Fibroblast of lung (primary cell): ENCODE measurements at regions not wholly inside any gene's neighbourhood (a gene's known extent, or its start where the extent isn't known, plus 50 kb on each side); places are given as distances from the start of the nearest gene placed in this dataset.

Experiments used
- DNase-seq, 2 donors: peaks; one replicate each; pipeline versions ENCODE4 v3.0.0 to v3.0.0-alpha.2; 2010; ENCODE audit warnings: low read depth in 2 of 2
- H2AFZ ChIP-seq: 2 replicates; pipeline ENCODE4 v1.5.1; 2012; ENCODE audit warnings: low read length, control low read depth, inconsistent platforms
- H3K27ac ChIP-seq: 2 replicates; pipeline ENCODE4 v1.5.1; 2011; ENCODE audit warnings: low read length, control low read depth; ENCODE audit not compliant: insufficient read depth
- H3K27me3 ChIP-seq: 2 replicates; pipeline ENCODE4 v1.5.1; 2011; ENCODE audit warnings: mild to moderate bottlenecking, low read length; ENCODE audit not compliant: control insufficient read depth, insufficient read depth
- H3K36me3 ChIP-seq: 2 replicates; pipeline ENCODE4 v1.5.1; 2011; ENCODE audit warnings: low read length; ENCODE audit not compliant: control insufficient read depth, insufficient read depth
- H3K4me1 ChIP-seq: 2 replicates; pipeline ENCODE4 v1.5.1; 2011; ENCODE audit warnings: low read length; ENCODE audit not compliant: control insufficient read depth, insufficient read depth; ENCODE audit errors: extremely low read depth
- H3K4me2 ChIP-seq: 2 replicates; pipeline ENCODE4 v1.5.1; 2011; ENCODE audit warnings: low read length, control low read depth; ENCODE audit not compliant: insufficient read depth; ENCODE audit errors: extremely low read depth
- H3K4me3 ChIP-seq, 4 experiments: fragments of 200-600 bp in 1 of 4; sonication (generic) in 1 of 4; replicated peaks in 1 of 4; 2 replicates each; pipeline ENCODE4 v1.5.1; 2011 to 2016; ENCODE audit warnings: low read length in 4 of 4, low read depth in 3 of 4, mild to moderate bottlenecking in 3 of 4, control low read depth in 2 of 4, inconsistent platforms in 1 of 4, mixed read lengths in 1 of 4; ENCODE audit not compliant: insufficient read depth in 1 of 4; ENCODE audit errors: control extremely low read depth in 1 of 4
- H3K79me2 ChIP-seq: 2 replicates; pipeline ENCODE4 v1.5.1; 2012; ENCODE audit warnings: mild to moderate bottlenecking, low read length, inconsistent platforms; ENCODE audit not compliant: control insufficient read depth, insufficient read depth
- H3K9ac ChIP-seq: 2 replicates; pipeline ENCODE4 v1.5.1; 2011; ENCODE audit warnings: mild to moderate bottlenecking, low read length, control low read depth; ENCODE audit not compliant: insufficient read depth
- H3K9me3 ChIP-seq: 2 replicates; pipeline ENCODE4 v1.5.1; 2012; ENCODE audit warnings: low read depth, low read length; ENCODE audit not compliant: control insufficient read depth, insufficient read depth
- H4K20me1 ChIP-seq: 2 replicates; pipeline ENCODE4 v1.5.1; 2011; ENCODE audit warnings: low read length; ENCODE audit not compliant: control insufficient read depth, insufficient read depth; ENCODE audit errors: extremely low read depth
- CTCF ChIP-seq, 2 donors: IDR thresholded peaks in 1 of 2; conservative IDR thresholded peaks in 1 of 2; 1 replicate in 1 of 2; 2 replicates in 1 of 2; pipeline ENCODE4 v1.5.1; 2011 to 2012; ENCODE audit warnings: low read length in 2 of 2, control low read depth in 1 of 2, inconsistent platforms in 1 of 2, low read depth in 1 of 2, mild to moderate bottlenecking in 1 of 2
- EZH2 ChIP-seq: IDR thresholded peaks from 2 replicates; pipeline ENCODE4 v1.5.1; 2012; ENCODE audit warnings: low read length, control low read depth, mild to moderate bottlenecking; ENCODE audit errors: missing control alignments

DNA sequence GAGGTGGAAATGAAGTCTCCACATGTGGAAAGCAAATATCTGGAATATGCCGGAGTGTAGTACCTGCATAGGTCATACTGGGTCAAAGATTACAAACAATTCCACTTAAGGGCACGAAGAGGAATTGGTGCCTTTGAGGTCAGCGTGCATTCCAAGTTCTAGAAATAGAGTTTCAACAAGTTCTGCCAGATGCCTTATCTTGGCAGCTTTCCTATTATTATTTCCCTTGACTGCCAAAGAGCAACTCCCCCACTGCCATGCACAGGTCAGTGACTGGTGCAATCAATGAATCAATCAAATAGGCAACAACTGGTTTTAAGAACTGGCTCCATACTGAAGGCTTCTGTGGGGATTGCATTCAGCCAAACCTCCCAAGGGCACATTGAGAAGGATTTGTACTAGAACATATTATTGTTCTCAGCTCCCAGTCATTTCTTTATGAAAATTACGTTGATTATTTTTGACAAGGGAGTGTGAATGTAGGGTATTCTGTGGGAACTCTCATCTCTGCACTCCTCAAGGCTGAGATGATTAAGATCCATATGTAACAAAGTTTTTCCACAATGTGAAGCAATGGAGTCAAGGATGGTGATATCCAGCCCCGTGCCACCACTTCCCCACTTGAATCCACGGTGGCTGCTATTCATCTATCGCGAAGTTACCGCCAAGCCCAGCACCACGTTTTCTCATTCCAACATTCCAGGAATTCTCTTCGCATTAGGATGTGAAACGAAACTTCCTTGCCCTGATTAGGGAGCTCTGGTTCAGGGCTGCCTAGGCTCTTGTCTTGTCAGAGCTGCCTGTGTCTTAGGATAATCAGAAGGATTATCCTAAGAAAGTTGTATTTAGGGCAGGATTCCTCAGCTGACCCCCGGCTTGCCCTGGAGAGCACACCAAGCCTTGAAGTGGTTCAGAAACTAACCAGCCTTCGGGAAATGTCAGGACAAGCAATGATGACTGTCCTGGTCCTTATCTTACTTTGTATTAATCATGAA lies 115.1 kb upstream of the PCED1B start:
- H3K9ac ChIP-seq = no peak overlapping the region
- DNase-seq = peak; percentile 68 to 88
- H3K36me3 ChIP-seq = no peaks in the 10 kb centered on the region
- H4K20me1 ChIP-seq = no peaks in the 10 kb centered on the region
- H3K27ac ChIP-seq = peak overlapping the region; percentile 26
- peaks cover 5% of the 10 kb centered on the region for H3K4me1 ChIP-seq
- H3K27me3 ChIP-seq = no peaks in the 10 kb centered on the region
- no peaks in the 10 kb centered on the region for H3K79me2 ChIP-seq
- H2AFZ ChIP-seq = peak overlapping the region; percentile 11
- H3K4me2 ChIP-seq = peak overlapping the region; percentile 55
- H3K9me3 ChIP-seq = no peaks in the 10 kb centered on the region
- TF ChIP-seq CTCF (conservative IDR thresholded peaks at IDR 0.05 in 1 of 2, IDR thresholded peaks at IDR 0.05 in 1 of 2; ENCODE audit: low read depth in 1 of 2, low read length in 2 of 2) (no peak), EZH2 (no peak)
- no peak overlapping the region for H3K4me3 ChIP-seq

DNA sequence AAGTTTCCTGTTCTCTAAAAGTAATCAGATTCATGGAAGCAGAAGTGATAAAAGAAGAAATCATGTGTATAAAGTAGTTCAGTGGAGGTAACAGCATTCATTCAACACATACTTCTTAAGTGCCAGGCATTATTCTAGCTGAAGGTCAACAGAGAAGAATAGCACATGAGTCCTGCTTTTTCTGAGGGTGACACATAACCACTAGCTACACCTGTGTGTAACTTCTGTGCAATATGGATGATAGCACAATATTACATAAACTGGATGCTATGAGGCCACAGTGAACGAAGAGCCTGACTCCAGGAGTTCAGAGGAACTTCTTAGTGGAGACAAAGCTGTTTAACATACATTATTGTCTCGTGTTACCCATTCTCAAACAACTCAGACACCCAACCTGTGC lies 114.3 kb upstream of the PCED1B start:
- Histone ChIP-seq H3K9ac (no peak overlapping the region), H3K4me2 (no peak overlapping the region), H3K4me3 (no peak overlapping the region)

More for the DNA sequence above, 114.3 kb upstream of the PCED1B start:
- Histone ChIP-seq H3K79me2 (no peaks in the 10 kb centered on the region), H3K27me3 (no peaks in the 10 kb centered on the region), H3K9me3 (no peaks in the 10 kb centered on the region), H3K27ac (no peak overlapping the region), H3K4me1 (peaks cover 5% of the 10 kb centered on the region), H3K36me3 (no peaks in the 10 kb centered on the region), H2AFZ (no peak overlapping the region), H4K20me1 (no peaks in the 10 kb centered on the region)
- TF ChIP-seq CTCF (conservative IDR thresholded peaks at IDR 0.05 in 1 of 2, IDR thresholded peaks at IDR 0.05 in 1 of 2; ENCODE audit: low read depth in 1 of 2, low read length in 2 of 2) = no peak
- TF ChIP-seq EZH2 = no peak
- DNase-seq = peak in 1 of 2 donors; percentile 55
